GM11168 (cell line): ENCODE measurements at regions not wholly inside any gene's neighbourhood (a gene's known extent, or its start where the extent isn't known, plus 50 kb on each side); places are given as distances from the start of the nearest gene placed in this dataset.

Experiments
- in situ Hi-C: fragments of 300-500 bp; cut with MboI; formaldehyde crosslinking; loops from one replicate; pipeline ENCODE4 v1.12.0; 2022; ENCODE audit warnings: low sequenced_read_pairs; ENCODE audit not compliant: unreplicated experiment

DNA sequence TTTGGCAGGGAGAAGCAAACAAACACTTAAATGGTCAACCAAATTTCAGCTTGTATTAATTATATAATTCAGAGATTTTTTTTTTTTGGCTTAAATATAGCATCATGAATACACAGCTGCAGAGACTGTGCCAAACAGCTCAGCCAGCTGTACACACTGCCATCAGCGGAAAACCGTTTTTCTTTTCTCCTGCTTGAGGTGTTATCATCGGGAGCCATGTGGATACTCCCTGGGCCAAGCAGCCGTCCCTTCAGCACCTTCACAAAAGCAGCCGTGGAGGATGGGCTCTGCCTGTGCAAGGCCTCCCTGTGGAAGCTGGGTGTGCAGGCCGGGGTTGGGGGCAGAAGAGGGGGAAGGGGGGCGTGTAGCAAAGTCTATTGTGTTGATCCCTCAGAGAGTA, 85.0 kb downstream of the NUF2 start:
- in situ Hi-C loops: loop anchor here (25.0 kb wide), 1 partner anchor 1381 kb away; no protein-coding TSS in a partner anchor

GRCh38 chr1:163408262-163408661, 86.5 kb downstream of the NUF2 start:
- in situ Hi-C loops: loop anchor here (25.0 kb wide), 1 partner anchor 1379 kb away; no protein-coding TSS in a partner anchor

DNA sequence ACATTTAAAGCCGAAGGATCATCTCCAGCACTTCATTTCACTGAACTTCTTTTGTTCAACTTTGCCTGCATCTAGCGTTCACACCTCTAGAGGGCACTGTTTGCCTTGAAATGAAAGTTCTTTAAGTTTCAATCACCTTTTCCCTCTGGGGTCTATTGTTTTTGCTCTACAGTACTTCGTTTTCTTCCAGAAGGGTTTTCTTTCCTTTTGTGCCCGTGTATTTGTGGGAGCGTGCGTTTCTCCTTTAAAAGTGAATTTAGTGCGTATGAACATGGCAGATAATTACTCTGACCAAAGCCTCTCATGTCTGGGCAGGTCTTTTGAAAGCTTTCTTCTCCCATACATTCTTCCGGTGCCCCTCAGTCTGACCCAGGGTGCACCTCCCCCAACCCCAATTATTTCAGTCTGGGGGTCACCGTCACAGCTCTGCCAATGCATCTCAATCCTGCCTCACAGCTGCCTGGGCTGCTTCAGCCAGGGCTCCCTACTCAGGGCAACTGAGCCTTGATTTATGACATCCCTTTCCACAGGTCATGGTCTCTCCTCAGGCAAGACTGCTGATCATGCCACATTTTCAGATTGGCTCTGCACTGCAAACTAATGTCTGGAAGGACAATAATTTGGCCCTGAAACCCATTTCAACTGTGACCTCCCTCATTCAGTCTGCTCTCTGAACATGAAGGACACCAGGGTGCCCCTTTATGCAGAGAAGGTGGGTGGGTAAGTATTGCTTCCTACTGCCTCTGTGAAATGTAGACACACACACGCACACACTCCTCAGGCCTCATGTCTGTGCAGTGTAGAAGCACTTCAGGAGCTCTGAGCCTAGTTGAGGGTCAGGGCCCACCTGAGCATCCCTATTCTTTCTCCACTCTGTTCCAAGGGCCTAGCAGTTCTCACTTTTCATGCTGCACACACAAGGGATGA, 88.6 kb downstream of the NUF2 start:
- in situ Hi-C loops: loop anchor here (25.0 kb wide), 1 partner anchor 1377 kb away; no protein-coding TSS in a partner anchor

- in situ Hi-C loops: loop anchor here (25.0 kb wide), 1 partner anchor 1375 kb away; no protein-coding TSS in a partner anchor
These were observed 90.5 kb downstream of the NUF2 start for GRCh38 chr1:163412221-163412620.

DNA sequence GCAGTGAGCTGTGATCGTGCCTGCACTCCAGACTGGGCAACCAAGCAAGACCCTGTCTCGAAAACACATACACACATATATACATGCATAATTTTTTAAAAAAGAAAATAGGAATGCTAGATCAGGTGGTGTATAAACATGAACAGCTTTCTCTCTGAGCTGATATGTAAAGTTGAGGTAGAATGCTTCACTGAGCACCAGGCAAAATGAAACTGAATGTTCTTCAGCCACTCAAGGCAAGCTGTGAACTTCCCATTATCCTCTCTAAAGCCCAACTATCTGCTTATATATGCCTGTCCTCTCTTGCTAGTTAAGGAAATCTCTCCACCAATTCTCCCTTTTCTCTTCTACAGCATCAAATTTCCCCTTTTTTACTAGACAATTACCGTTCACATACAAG, 93.0 kb downstream of the NUF2 start:
- in situ Hi-C loops: loop anchor here (25.0 kb wide), 1 partner anchor 1373 kb away; no protein-coding TSS in a partner anchor

DNA sequence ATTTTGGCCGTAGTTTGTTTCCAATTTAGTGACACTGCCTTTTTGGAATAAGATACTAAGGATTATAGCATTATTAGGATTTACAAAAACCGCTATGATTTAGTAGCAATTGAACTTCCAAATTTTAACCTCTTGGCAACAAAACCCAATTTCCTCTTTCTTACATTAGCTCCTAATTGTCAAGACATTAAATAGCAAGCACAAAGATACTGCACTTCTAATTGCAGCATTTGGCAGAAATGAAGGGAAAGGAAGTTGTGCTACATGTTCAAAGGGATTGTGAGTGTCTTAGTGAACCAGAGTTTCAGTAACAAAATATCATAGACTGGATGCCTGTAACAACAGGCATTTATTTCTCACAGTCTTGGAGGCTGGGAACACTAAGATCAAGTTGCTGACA, 99.9 kb downstream of the NUF2 start:
- in situ Hi-C loops: loop anchor here (25.0 kb wide), 1 partner anchor 1366 kb away; no protein-coding TSS in a partner anchor

DNA sequence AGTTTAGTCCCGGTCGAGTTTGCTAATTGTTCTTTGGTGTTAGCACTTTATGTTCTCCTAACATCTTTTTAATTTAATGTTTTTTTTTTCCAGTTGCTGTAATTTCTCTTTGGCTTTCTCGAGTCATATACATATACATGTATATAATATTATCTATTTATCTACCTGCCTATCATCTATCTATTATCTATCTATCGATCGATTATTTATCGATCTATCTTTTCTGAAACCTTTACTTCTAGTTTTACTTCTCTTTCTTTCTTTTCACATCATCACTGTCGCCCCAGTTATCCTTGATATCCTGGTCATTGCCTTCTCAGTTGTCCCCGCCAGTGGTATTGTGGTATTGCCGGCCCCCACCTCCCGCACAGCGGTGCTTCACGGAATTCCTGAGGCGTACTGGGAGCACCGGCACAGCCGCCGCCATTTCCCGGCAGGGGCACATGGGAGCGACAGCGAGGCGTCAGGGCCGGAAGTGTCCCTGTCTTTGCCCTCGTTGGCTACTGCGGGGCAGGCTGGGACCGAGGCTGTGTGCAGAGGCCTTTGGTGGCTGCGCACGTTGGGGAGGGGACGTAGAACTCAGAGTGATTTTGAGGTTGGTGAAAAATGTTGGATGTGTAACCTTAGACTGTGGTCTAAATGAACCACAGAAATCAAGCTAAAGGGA, 101.1 kb downstream of the NUF2 start:
- in situ Hi-C loops: loop anchor here (25.0 kb wide), 1 partner anchor 1364 kb away; no protein-coding TSS in a partner anchor

DNA sequence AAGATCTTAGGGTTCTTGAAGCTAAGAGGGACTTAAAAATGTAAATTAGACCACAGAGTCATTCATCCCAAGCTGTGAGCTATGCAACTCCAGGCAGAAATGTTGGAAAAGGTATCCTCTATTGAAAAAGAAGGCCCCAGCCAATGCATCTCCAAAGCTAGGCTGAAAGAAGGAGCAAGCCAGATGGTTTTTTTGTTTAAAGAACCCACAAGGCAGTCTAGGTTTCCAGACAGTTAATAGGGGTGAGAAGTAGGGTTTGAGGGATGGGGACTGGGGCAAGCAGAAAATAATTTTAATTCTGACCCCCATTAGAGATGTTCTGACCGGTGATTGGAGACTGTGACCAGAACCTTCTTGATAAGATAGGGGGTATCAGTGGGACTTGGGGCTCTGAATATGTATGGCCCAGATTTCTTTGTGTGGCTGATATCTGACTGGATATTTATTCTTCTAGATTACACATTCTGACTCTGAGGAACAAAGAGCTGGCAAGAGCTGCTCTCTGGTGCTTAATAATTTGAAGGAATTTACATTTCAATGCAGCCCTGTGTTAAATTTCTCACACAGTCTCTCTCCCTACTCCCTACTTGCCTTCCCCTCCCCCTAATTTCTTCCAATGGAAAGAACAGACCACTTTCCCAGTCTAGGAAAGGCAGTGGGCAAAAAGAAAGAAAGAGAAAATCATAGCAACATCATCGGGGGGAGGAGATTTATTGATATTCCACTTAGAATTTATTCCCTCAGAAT, 104.9 kb downstream of the NUF2 start:
- in situ Hi-C loops: no loop called here

GRCh38 chr1:163427279-163427678, 105.5 kb downstream of the NUF2 start:
- in situ Hi-C loops: no loop called here

DNA sequence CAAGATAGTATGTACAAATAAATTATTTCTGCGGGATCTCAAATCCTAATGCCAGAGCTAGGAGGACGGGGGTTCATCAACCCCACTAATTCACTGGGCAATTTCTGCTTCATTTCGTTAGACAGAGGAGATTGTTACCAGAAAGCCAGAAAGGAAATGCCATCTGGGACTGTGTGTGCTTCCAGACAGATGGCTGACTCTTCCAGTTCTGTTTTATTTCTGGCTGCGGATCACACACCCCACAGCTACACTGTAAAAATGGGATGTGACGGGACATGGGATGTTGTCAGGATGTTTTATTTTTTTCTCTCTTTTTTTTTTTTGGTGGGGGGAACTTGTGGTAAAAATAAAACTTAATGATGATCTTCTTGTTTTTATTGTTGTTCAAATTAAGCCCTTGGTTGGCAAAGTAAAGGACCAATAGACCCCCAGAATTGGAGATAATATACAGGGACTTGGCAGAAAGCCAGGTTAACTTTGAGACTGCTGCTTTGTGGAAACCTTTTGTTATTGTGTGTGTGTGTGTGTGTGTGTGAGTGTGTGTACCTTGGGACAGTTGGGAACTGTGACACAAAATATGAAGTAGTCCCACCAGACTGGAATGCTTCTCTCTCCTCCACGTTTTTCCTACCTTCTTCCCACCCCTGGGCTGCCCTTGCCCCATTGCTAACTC, 114.5 kb downstream of the NUF2 start:
- in situ Hi-C loops: no loop called here

GRCh38 chr1:163439471-163439870, 117.7 kb downstream of the NUF2 start:
- in situ Hi-C loops: no loop called here

GRCh38 chr1:163440090-163440489, 118.3 kb downstream of the NUF2 start:
- in situ Hi-C loops: no loop called here

GRCh38 chr1:163442231-163442879, 120.6 kb downstream of the NUF2 start:
- in situ Hi-C loops: no loop called here

DNA sequence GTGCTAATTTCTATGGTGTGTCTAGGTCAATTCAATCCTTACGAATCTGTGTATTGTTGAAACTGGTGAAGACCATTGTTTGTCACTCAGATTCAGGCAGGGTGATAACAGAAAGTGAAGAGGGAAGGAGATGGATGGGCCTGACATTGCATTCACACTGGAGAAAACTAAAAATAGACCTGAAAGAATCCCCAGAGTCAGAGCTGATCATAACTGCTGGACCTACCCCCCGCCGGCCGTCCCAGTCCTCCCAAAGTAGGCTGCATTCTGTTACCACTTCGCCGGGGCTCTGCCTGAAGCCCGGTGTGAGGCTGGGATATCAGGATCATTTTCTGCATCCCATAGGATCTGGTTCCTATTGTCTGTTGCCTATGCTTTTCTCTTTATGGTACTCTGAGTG, 121.1 kb downstream of the NUF2 start:
- in situ Hi-C loops: no loop called here

DNA sequence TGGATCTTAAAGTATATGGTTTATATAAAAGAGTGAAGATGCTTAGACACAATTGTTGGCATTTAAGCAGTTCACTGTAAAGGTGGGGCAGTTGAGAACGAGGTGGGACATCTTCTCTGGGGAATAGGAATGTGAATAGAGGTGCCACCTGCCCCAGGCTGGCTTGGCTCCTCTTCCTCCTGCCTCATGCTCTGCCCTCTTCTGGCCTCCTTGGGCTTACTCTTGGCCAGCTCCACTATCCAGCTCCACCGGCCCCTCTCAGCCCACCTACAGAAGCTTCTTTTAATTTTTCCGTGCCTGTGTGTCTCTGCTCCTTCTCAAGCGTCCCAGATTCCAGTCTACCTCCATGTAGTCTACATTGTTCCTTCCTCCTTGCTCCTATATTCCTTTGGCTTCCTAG, 122.1 kb downstream of the NUF2 start:
- in situ Hi-C loops: no loop called here

- in situ Hi-C loops: no loop called here
These were observed 122.9 kb downstream of the NUF2 start for GRCh38 chr1:163444665-163445064.

DNA sequence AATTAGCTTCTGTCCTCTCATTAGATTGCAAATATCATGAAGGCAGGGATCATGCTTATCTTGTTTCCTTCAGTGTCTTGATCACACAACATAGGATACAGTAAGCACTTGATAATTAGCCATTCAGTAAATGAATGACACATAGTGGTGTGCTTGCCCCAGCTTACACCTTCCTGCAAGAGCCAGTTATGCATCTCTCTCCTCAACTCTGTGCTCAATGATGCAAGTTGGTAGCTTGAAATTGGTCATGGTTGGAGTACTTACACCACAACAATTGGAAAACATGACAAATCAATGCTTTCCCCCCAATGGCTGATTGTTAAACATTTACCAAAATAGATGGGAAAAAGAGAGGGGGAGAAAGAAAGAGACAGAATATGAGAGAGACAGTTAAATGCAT, 129.2 kb downstream of the NUF2 start:
- in situ Hi-C loops: no loop called here

DNA sequence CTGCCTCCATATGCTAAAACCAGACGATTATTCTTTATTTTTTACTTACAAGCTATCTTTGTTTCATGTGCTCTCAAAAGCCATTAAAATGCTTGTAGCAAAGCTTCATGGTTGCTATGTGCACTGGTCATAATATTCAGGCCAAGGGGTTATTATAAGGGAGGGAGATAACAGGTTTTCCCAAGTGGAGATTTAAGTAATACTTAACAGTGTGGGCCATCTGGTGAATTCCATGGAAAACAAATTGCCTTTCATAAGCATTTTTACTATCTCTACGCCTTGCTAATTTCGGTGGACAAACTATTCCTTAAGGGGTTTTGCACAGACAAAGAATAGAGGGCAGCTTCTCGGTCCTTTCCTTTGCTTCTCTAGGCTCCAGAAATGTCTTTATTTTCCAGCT, 137.8 kb downstream of the NUF2 start:
- in situ Hi-C loops: no loop called here

DNA sequence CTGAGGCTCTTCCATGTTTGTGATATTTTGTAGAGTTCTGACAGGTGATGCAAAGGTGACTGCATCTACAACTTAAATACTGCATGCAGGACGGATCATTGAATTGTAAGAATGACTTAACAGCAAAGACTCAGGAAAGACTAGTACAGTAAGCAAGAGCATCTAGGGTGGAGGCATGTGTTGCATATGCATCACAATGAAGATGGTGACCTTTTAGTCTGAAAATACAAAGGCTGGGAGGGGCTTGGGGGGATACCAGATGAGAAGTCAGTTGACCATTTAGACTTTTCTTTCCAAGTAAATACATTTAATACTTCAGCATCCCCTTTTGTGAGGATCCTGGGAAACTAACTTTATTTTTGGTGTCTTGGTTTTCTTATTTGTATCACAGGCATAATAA, 145.5 kb downstream of the NUF2 start:
- in situ Hi-C loops: no loop called here
